ENCODE measurements at regions not wholly inside any gene's neighbourhood (a gene's known extent, or its start where the extent isn't known, plus 50 kb on each side); places are given as distances from the start of the nearest gene placed in this dataset.
"Not testable (repeated sequence)": the region's sequence is repeated elsewhere in the genome, so short reads cannot be mapped to it uniquely, and the experiment has no call there.

GRCh38 chr14:106530423-106531107, 1004.2 kb downstream of the TMEM121 start:
- no peak for DNase-seq (ENCODE audit: low spot score)

- DNase-seq (ENCODE audit: low spot score), result not testable (repeated sequence)
These were observed 1011.2 kb downstream of the TMEM121 start for GRCh38 chr14:106537597-106537996.

GRCh38 chr14:106538201-106538600, 1011.8 kb downstream of the TMEM121 start:
- DNase-seq (ENCODE audit: low spot score), result no peak

GRCh38 chr14:106547735-106548434, 1021.5 kb downstream of the TMEM121 start:
- DNase-seq (ENCODE audit: low spot score), result no peak

DNA sequence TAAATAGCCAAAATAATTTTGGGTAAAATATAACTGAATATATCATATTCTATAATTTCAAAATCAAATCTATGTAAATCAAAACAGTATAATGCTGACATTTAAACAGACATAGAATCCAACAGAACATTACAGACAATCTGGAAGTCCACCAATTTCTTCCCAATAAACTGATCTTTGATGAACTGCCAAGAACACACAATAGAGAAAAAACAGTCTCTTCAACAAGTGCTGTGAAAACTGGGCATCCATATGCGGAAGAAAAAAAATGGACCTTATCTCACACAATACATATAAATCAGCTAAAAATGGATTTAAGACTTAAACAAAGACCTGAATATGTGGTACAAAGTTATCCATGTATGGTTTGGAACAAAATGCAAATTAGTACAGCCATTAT, 1022.7 kb downstream of the TMEM121 start:
- DNase-seq (ENCODE audit: low spot score), result no peak

DNA sequence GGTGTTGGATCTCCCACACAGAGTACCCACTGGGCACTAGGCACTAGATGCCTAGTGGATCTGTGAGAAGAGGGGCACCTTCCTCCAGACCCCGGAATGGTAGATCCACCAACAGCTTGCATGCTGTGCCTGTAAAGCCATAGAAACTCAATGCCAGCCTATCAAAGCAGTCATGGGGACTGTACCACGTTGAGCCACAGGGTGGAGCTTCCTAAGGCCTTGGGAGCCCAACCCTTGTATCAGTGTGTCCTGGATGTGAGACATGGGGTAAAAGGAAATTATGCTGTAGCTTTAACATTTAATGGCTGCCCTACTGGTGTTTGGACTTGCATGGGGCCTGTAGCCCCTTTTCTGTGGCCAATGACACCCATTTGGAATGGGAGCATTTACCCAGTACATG, 1024.9 kb downstream of the TMEM121 start:
- DNase-seq (ENCODE audit: low spot score), result no peak

- DNase-seq (ENCODE audit: low spot score), result not testable (repeated sequence)
These were observed 1029.8 kb downstream of the TMEM121 start for GRCh38 chr14:106556211-106556610.

GRCh38 chr14:106556665-106557289, 1030.4 kb downstream of the TMEM121 start:
- no peak for DNase-seq (ENCODE audit: low spot score)

- DNase-seq (ENCODE audit: low spot score), result no peak
These were observed 1036.1 kb downstream of the TMEM121 start for GRCh38 chr14:106562451-106562850.

GRCh38 chr14:106564058-106564643, 1037.8 kb downstream of the TMEM121 start:
- DNase-seq (ENCODE audit: low spot score), result no peak

DNA sequence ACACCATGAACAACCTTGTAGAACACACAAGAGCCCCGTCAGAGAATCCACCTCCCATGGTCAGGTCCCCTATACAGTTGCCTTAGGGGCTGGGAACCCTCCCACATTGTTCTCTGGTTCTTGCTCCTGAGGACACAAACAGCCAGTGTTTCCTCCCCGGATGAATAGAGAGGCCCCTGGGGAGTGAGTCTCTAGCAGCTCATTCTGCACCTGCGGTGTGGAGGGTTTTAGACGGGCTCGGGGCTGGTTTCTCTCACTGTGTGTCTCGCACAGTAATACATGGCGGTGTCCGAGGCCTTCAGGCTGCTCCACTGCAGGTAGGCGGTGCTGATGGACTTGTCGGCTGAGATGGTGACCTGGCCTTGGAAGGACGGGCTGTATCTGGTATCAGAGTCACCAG, 1052.1 kb downstream of the TMEM121 start:
- DNase-seq (ENCODE audit: low spot score), result no peak

DNA sequence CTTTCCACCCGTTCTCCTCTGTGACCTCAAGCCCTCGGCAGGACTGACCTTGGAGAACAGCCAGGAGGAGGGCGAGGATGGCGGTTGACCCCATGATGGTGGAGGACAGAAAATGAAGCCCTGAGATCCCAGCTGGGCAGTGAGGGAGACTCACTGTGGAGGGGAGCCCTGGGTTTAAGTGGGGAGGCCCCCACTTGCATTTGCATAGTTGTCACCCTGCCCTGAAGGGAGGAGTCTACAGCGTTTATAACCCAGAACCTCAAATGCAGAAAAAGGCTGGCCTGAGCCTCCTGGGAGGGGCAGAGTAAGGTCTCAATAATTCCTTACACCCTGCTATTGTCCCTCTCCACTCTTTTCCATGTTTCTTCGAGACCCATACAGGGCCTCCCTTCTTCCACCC, 1052.7 kb downstream of the TMEM121 start:
- DNase-seq (ENCODE audit: low spot score), result no peak

DNA sequence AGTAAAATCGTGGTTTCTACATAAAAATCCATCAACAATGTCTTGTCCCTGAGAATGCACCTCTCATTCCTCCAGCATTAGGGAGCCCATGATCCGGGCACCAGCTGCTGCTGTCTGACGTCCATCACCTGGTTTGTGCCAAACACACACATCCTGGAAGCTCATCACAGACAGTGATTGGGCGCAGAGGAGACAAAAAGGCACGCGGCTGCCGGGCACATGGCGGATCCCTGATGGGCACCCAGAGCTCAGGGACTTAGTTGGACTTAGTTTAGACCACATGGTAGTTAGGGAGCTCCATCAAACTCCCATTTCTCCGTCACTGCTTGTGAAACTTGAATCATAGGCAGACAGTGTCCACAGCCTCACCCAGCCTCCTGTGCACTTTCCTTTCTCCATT, 1059.3 kb downstream of the TMEM121 start:
- DNase-seq (ENCODE audit: low spot score), result no peak

DNA sequence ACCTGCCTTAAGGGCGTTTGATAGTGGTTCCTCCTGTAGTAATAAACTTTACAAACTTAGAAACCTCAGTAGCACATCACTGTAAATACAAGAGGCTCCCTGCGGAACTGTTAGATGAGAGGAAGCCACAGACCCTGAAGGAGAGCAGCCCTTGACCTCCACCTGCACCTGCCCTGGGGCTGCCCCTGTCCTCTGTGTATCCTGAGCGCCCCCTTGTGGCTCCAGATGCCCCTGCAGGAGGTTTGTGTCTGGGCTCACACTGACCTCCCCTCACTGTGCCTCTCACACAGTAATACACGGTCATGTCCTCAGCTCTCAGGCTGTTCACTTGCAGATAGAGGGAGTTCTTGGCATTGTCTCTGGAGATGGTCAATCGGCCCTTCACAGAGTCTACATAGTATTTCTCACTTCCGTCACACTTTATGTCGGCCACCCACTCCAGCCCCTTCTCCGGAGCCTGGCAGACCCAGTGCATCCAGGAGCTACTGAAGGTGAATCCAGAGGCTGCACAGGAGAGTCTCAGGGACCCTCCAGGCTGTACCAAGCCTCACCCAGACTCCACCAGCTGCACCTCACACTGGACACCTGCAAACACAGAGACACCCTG, 1059.8 kb downstream of the TMEM121 start:
- DNase-seq (ENCODE audit: low spot score), result no peak

- DNase-seq (ENCODE audit: low spot score), result not testable (repeated sequence)
These were observed 1065.2 kb downstream of the TMEM121 start for GRCh38 chr14:106591539-106591938.

DNA sequence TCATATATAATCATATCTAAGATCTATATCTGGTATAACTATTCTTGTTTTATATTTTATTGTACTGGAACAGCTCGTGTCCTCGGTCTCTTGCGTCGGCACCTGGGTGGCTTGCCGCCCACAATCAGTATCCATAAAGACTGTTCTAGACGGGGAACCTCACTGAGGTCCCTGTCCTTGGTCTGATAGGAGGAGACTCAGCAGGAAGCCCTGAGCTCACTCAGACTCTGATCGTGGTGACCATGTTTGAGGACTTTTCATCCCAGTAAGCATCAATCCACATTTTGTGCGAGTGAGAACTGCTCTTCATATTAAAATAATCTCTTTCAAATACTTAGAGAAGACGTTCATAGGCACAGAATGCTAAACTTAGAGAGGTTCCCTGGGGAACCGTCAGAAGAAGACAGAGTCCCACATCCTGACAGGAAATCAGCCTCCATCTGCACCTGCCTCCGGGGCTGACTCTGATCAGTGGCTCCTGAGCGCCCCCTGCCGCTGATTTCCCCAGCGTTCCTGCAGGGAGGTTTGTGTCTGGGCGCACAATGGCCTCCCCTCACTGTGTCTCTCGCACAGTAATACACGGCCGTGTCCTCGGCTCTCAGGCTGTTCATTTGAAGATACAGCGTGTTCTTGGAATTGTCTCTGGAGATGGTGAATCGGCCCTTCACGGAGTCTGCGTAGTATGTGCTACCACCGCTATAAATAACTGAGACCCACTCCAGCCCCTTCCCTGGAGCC, 1065.9 kb downstream of the TMEM121 start:
- not testable (repeated sequence) for DNase-seq (ENCODE audit: low spot score)

DNA sequence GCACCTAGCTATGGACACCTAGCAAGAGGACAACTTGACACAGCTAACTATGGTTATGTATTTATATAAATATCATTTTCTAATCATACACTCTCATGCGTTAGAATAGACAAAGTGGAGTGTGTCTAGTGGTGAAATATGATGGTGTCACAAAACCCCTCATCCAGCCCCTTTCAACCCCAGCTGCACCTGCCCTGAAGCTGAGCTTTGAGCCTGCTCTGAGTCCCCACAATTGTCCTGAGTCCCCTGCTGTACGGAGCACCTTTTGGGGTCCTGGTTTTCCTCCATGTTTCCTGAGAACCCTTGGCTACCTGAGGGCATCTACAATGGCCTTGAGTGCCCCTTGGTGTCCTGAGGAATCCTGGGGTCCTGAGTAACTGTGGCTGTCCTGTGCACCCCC, 1072.8 kb downstream of the TMEM121 start:
- DNase-seq (ENCODE audit: low spot score), result no peak

DNA sequence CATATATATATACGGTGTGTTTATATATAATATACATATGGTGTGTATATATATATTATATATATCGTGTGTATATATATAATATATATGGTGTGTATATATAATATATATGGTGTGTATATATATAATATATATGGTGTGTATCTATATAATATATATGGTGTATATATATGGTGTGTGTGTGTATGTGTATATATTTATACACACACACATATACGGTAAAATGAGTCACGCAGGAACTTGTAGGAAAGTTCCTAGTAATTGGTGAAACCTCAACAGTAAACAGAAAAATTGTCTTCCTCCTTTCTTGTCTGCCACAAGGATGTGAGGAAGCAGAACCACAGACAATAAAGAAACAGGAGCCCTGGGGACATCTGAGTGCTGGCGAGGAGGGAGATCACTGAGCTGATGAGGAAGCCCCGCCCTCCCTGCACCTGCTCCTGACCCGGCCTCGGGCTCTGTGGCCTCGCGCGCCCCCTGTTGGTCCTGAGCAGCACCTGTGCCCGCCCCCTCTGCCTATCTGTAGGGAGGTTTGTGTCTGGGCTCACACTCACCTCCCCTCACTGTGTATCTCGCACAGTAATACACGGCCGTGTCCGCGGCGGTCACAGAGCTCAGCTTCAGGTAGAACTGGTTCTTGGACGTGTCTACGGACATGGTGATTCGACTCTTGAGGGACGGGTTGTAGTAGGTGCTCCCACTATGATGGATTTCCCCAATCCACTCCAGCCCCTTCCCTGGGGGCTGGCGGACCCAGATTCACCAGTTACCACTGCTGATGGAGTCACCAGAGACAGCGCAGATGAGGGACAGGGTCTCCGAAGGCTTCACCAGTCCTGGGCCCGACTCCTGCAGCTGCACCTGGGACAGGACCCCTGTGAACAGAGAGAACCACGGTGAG, 1079.4 kb downstream of the TMEM121 start:
- DNase-seq (ENCODE audit: low spot score), result no peak

GRCh38 chr14:106606936-106607335, 1080.6 kb downstream of the TMEM121 start:
- DNase-seq (ENCODE audit: low spot score), result no peak

DNA sequence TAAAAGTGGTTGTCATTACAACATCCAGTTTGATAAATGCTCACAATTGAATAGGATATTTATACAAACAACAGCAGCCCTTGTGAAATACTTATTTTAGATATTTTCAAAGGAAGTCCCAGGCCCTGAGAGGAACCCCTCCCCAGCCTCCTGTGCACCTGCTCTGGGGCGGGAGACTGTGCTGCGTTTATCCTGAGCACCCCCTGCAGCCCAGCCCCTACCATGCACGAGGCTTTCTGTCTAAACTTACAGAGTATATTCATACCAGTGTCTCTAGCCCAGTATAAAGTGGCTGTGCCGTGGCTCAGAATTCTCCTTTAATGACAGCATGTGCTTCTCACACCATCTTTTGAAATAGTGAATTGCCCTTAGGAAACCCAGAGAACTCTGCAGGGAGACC, 1084.3 kb downstream of the TMEM121 start:
- no peak for DNase-seq (ENCODE audit: low spot score)

- no peak for DNase-seq (ENCODE audit: low spot score)
These were observed 1086.9 kb downstream of the TMEM121 start for GRCh38 chr14:106613256-106613655.

Data from AG20443 (cell line).